NCI-H2171 (cell line): ENCODE measurements at regions not wholly inside any gene's neighbourhood (a gene's known extent, or its start where the extent isn't known, plus 50 kb on each side); places are given as distances from the start of the nearest gene placed in this dataset.

ENCODE experiments used
- DNase-seq: peaks from one replicate; lab custom pipeline; 2025; lab: John Stamatoyannopoulos, UW

GRCh38 chr4:84379917-84380641 lies 119.0 kb downstream of the NKX6-1 start:
- DNase-seq = no peak

GRCh38 chr4:84378983-84379382 lies 120.1 kb downstream of the NKX6-1 start:
- DNase-seq = no peak

- DNase-seq = no peak
Measured at GRCh38 chr4:84378356-84378755, 120.7 kb downstream of the NKX6-1 start.

- no peak for DNase-seq
Measured at GRCh38 chr4:84366907-84367306, 132.2 kb downstream of the NKX6-1 start.

- DNase-seq = no peak
Measured at GRCh38 chr4:84366161-84366560, 132.9 kb downstream of the NKX6-1 start.

GRCh38 chr4:84362896-84363655 lies 136.0 kb downstream of the NKX6-1 start:
- no peak for DNase-seq

- DNase-seq = peak; percentile 17
Measured at GRCh38 chr4:84342161-84342560, 156.9 kb downstream of the NKX6-1 start.

- DNase-seq = no peak
Measured at GRCh38 chr4:84341559-84341958, 157.5 kb downstream of the NKX6-1 start.

GRCh38 chr4:84338367-84338766 lies 160.7 kb downstream of the NKX6-1 start:
- DNase-seq = no peak

GRCh38 chr4:84336964-84337705 lies 162.0 kb downstream of the NKX6-1 start:
- DNase-seq = no peak

GRCh38 chr4:84327526-84327925 lies 171.6 kb downstream of the NKX6-1 start:
- DNase-seq = no peak

GRCh38 chr4:84325625-84326024 lies 173.5 kb downstream of the NKX6-1 start:
- DNase-seq = no peak

GRCh38 chr4:84324303-84325245 lies 174.5 kb downstream of the NKX6-1 start:
- no peak for DNase-seq

- DNase-seq = no peak
Measured at GRCh38 chr4:84319124-84319523, 180.0 kb downstream of the NKX6-1 start.

- no peak for DNase-seq
Measured at GRCh38 chr4:84317513-84317912, 181.6 kb downstream of the NKX6-1 start.

GRCh38 chr4:84312426-84313012 lies 186.6 kb downstream of the NKX6-1 start:
- DNase-seq = no peak

GRCh38 chr4:84309191-84309590 lies 189.9 kb downstream of the NKX6-1 start:
- no peak for DNase-seq

- DNase-seq = peak; percentile 0
Measured at GRCh38 chr4:84298719-84299254, 200.3 kb downstream of the NKX6-1 start.

- DNase-seq = no peak
Measured at GRCh38 chr4:84298023-84298718, 200.9 kb downstream of the NKX6-1 start.

GRCh38 chr4:84291969-84292368 lies 207.1 kb downstream of the NKX6-1 start:
- DNase-seq = no peak
